Activated CD8-positive, alpha-beta memory T cell treated with anti-CD3 and anti-CD28 coated beads, Interleukin-2, amount 10 ng/mL, durations not matched to agents 7 days and 5 days (primary cell): ENCODE measurements at regions not wholly inside any gene's neighbourhood (a gene's known extent, or its start where the extent isn't known, plus 50 kb on each side); places are given as distances from the start of the nearest gene placed in this dataset.

ENCODE experiments used
- ATAC-seq: fragments of 150-1000 bp; cut with Tn5 transposase; one replicate; pipeline ENCODE4 v1.10.0; 2021; ENCODE audit warnings: moderate library complexity
- CTCF ChIA-PET: fragments of 350-600 bp; sonication (Branson Sonifier 250); formaldehyde crosslinking; loops from one replicate; lab custom pipeline; 2021; ENCODE audit warnings: antibody characterized with exemption; lab: Charles Lee
- DNase-seq: peaks from one replicate; pipeline ENCODE4 v3.0.0-alpha.2; 2020
- H3K27ac Mint-ChIP-seq: one replicate; pipeline ENCODE4 v1.8.0; 2021; ENCODE audit warnings: mild to moderate bottlenecking, mixed read lengths
- H3K27me3 Mint-ChIP-seq: one replicate; pipeline ENCODE4 v1.8.0; 2021; ENCODE audit warnings: mixed read lengths
- H3K36me3 Mint-ChIP-seq: one replicate; pipeline ENCODE4 v1.8.0; 2021; ENCODE audit warnings: mild to moderate bottlenecking, mixed read lengths
- H3K4me1 Mint-ChIP-seq: one replicate; pipeline ENCODE4 v1.8.0; 2021; ENCODE audit warnings: mixed read lengths
- H3K4me3 Mint-ChIP-seq: one replicate; pipeline ENCODE4 v1.8.0; 2021; ENCODE audit warnings: mild to moderate bottlenecking, moderate library complexity, mixed read lengths
- H3K9me3 Mint-ChIP-seq: one replicate; pipeline ENCODE4 v1.8.0; 2022; ENCODE audit warnings: low read depth, mixed read lengths

- Mint-ChIP-seq H3K27me3 (no peaks in the 10 kb centered on the region), H3K4me3 (no peak overlapping the region), H3K9me3 (no peaks in the 10 kb centered on the region), H3K27ac (no peak overlapping the region), H3K36me3 (no peaks in the 10 kb centered on the region), H3K4me1 (no peaks in the 10 kb centered on the region)
- DNase-seq (no peak), ATAC-seq (no peak)
- CTCF ChIA-PET, result no interaction called here
Observed at GRCh38 chr3:145727476-145727875, 433.5 kb downstream of the PLOD2 start.

- H3K4me3 Mint-ChIP-seq, result no peak overlapping the region
- H3K4me1 Mint-ChIP-seq, result no peaks in the 10 kb centered on the region
- no peaks in the 10 kb centered on the region for H3K9me3 Mint-ChIP-seq
- no peak for DNase-seq
- ATAC-seq, result no peak
- H3K27ac Mint-ChIP-seq, result no peak overlapping the region
- no peaks in the 10 kb centered on the region for H3K36me3 Mint-ChIP-seq
- CTCF ChIA-PET, result no interaction called here
- H3K27me3 Mint-ChIP-seq, result no peaks in the 10 kb centered on the region
Observed at GRCh38 chr3:145735631-145736030, 425.4 kb downstream of the PLOD2 start.

- H3K27ac Mint-ChIP-seq, result no peak overlapping the region
- H3K4me1 Mint-ChIP-seq, result no peaks in the 10 kb centered on the region
- H3K27me3 Mint-ChIP-seq, result no peaks in the 10 kb centered on the region
- CTCF ChIA-PET, result no interaction called here
- no peak for ATAC-seq
- H3K4me3 Mint-ChIP-seq, result no peak overlapping the region
- no peaks in the 10 kb centered on the region for H3K9me3 Mint-ChIP-seq
- H3K36me3 Mint-ChIP-seq, result no peaks in the 10 kb centered on the region
- DNase-seq, result no peak
Observed at GRCh38 chr3:145737952-145738351, 423.0 kb downstream of the PLOD2 start.

GRCh38 chr3:145739926-145740325, 421.1 kb downstream of the PLOD2 start:
- H3K27me3 Mint-ChIP-seq, result no peaks in the 10 kb centered on the region
- H3K4me1 Mint-ChIP-seq, result no peaks in the 10 kb centered on the region
- DNase-seq (no peak), ATAC-seq (no peak)
- CTCF ChIA-PET, result no interaction called here
- no peaks in the 10 kb centered on the region for H3K9me3 Mint-ChIP-seq
- H3K4me3 Mint-ChIP-seq, result no peak overlapping the region
- H3K27ac Mint-ChIP-seq, result no peak overlapping the region
- H3K36me3 Mint-ChIP-seq, result no peaks in the 10 kb centered on the region

- no peak overlapping the region for H3K4me3 Mint-ChIP-seq
- CTCF ChIA-PET, result no interaction called here
- H3K27ac Mint-ChIP-seq, result no peak overlapping the region
- no peaks in the 10 kb centered on the region for H3K27me3 Mint-ChIP-seq
- H3K36me3 Mint-ChIP-seq, result no peaks in the 10 kb centered on the region
- no peak for DNase-seq
- no peaks in the 10 kb centered on the region for H3K4me1 Mint-ChIP-seq
- no peak for ATAC-seq
- H3K9me3 Mint-ChIP-seq, result no peaks in the 10 kb centered on the region
Observed at GRCh38 chr3:145750657-145751056, 410.3 kb downstream of the PLOD2 start.

GRCh38 chr3:145752576-145752975, 408.4 kb downstream of the PLOD2 start:
- CTCF ChIA-PET, result no interaction called here

GRCh38 chr3:145754605-145755289, 406.2 kb downstream of the PLOD2 start:
- H3K4me3 Mint-ChIP-seq, result no peak overlapping the region
- CTCF ChIA-PET, result no interaction called here
- no peaks in the 10 kb centered on the region for H3K9me3 Mint-ChIP-seq
- H3K27ac Mint-ChIP-seq, result no peak overlapping the region
- H3K27me3 Mint-ChIP-seq, result no peaks in the 10 kb centered on the region
- no peaks in the 10 kb centered on the region for H3K36me3 Mint-ChIP-seq
- DNase-seq (no peak), ATAC-seq (no peak)
- no peaks in the 10 kb centered on the region for H3K4me1 Mint-ChIP-seq

More at GRCh38 chr3:145752576-145752975, 408.4 kb downstream of the PLOD2 start:
- Mint-ChIP-seq H3K36me3 (no peaks in the 10 kb centered on the region), H3K27me3 (no peaks in the 10 kb centered on the region), H3K4me1 (no peaks in the 10 kb centered on the region), H3K4me3 (no peak overlapping the region), H3K27ac (no peak overlapping the region), H3K9me3 (no peaks in the 10 kb centered on the region)
- no peak for ATAC-seq
- DNase-seq, result no peak

GRCh38 chr3:145760036-145760435, 400.9 kb downstream of the PLOD2 start:
- Mint-ChIP-seq H3K36me3 (no peaks in the 10 kb centered on the region), H3K9me3 (no peaks in the 10 kb centered on the region), H3K4me3 (no peak overlapping the region), H3K27ac (no peak overlapping the region), H3K4me1 (no peaks in the 10 kb centered on the region), H3K27me3 (no peaks in the 10 kb centered on the region)
- no peak for ATAC-seq
- no peak for DNase-seq
- CTCF ChIA-PET, result no interaction called here

- DNase-seq, result no peak
- H3K27ac Mint-ChIP-seq, result no peak overlapping the region
- no peak overlapping the region for H3K4me3 Mint-ChIP-seq
- H3K4me1 Mint-ChIP-seq, result no peaks in the 10 kb centered on the region
- CTCF ChIA-PET, result interaction anchor here (0.8 kb wide), 1 partner anchor 9 kb away, joined by 3 read pairs; no protein-coding TSS in a partner anchor
- no peak for ATAC-seq
- H3K27me3 Mint-ChIP-seq, result no peaks in the 10 kb centered on the region
- no peaks in the 10 kb centered on the region for H3K36me3 Mint-ChIP-seq
- H3K9me3 Mint-ChIP-seq, result no peaks in the 10 kb centered on the region
Observed at GRCh38 chr3:145767909-145768308, 393.1 kb downstream of the PLOD2 start.

- H3K4me3 Mint-ChIP-seq, result no peak overlapping the region
- no peaks in the 10 kb centered on the region for H3K4me1 Mint-ChIP-seq
- H3K36me3 Mint-ChIP-seq, result no peaks in the 10 kb centered on the region
- no peak overlapping the region for H3K27ac Mint-ChIP-seq
- H3K27me3 Mint-ChIP-seq, result no peaks in the 10 kb centered on the region
- ATAC-seq, result no peak
- peaks cover 2% of the 10 kb centered on the region for H3K9me3 Mint-ChIP-seq
- no peak for DNase-seq
- CTCF ChIA-PET, result interaction anchor here (1.0 kb wide), 1 partner anchor 9 kb away, joined by 3 read pairs; no protein-coding TSS in a partner anchor
Observed at GRCh38 chr3:145776782-145777408, 384.1 kb downstream of the PLOD2 start.

GRCh38 chr3:145780301-145780700, 380.7 kb downstream of the PLOD2 start:
- H3K4me3 Mint-ChIP-seq, result no peak overlapping the region
- ATAC-seq, result no peak
- no peaks in the 10 kb centered on the region for H3K36me3 Mint-ChIP-seq
- H3K27ac Mint-ChIP-seq, result no peak overlapping the region
- no peaks in the 10 kb centered on the region for H3K9me3 Mint-ChIP-seq
- CTCF ChIA-PET, result no interaction called here
- H3K4me1 Mint-ChIP-seq, result no peaks in the 10 kb centered on the region
- H3K27me3 Mint-ChIP-seq, result no peaks in the 10 kb centered on the region
- DNase-seq, result no peak

- Mint-ChIP-seq H3K9me3 (no peaks in the 10 kb centered on the region), H3K4me1 (no peaks in the 10 kb centered on the region), H3K36me3 (no peaks in the 10 kb centered on the region), H3K27me3 (no peaks in the 10 kb centered on the region), H3K4me3 (no peak overlapping the region), H3K27ac (no peak overlapping the region)
- ATAC-seq (no peak), DNase-seq (no peak)
- CTCF ChIA-PET, result interaction anchor here (0.5 kb wide), 1 partner anchor 798 kb away, joined by 3 read pairs; no protein-coding TSS in a partner anchor
Observed at GRCh38 chr3:145785668-145786067, 375.3 kb downstream of the PLOD2 start.

- Mint-ChIP-seq H3K9me3 (peaks cover 12% of the 10 kb centered on the region), H3K36me3 (no peaks in the 10 kb centered on the region), H3K27me3 (no peaks in the 10 kb centered on the region), H3K4me3 (no peak overlapping the region), H3K27ac (no peak overlapping the region), H3K4me1 (no peaks in the 10 kb centered on the region)
- DNase-seq (no peak), ATAC-seq (no peak)
- CTCF ChIA-PET, result no interaction called here
Observed at GRCh38 chr3:145798007-145798406, 363.0 kb downstream of the PLOD2 start.
